ENCODE measurements at regions not wholly inside any gene's neighbourhood (a gene's known extent, or its start where the extent isn't known, plus 50 kb on each side); places are given as distances from the start of the nearest gene placed in this dataset.

DNA sequence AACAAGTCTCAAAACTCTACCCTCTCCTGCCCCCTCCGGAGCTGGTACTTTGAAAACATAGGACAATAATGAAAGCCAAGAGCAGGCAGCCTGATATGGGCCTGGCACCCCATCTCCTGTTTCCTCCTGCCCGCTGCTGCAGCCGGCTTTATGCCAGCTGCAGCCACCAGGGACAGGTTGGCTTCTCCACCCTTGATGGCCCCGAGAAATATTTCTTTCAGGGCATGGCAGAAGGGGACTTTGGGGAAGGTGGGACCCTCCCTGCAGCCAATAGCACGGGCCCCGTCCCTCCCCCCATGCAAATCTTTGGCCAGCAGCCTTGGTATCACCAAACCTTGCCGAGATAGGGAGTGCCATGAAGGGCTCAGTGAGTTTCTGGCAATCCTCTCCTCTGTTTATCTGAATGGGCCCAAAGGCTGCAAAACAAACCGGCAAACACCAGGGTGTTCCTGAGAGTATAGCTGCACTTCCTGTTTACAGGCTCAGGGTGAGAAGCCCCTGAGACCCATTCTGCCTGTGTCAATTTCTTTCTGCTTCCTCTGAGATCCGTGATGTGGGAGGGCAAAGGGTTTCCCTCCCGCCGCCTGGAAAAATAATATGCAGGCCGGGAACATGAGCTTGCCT lies 73.4 kb upstream of the BOD1 start:
- TF ChIP-seq ZFX (IDR thresholded peaks at IDR 0.05; ENCODE audit: borderline replicate concordance): no peak
- TF ChIP-seq, protein P1, sequence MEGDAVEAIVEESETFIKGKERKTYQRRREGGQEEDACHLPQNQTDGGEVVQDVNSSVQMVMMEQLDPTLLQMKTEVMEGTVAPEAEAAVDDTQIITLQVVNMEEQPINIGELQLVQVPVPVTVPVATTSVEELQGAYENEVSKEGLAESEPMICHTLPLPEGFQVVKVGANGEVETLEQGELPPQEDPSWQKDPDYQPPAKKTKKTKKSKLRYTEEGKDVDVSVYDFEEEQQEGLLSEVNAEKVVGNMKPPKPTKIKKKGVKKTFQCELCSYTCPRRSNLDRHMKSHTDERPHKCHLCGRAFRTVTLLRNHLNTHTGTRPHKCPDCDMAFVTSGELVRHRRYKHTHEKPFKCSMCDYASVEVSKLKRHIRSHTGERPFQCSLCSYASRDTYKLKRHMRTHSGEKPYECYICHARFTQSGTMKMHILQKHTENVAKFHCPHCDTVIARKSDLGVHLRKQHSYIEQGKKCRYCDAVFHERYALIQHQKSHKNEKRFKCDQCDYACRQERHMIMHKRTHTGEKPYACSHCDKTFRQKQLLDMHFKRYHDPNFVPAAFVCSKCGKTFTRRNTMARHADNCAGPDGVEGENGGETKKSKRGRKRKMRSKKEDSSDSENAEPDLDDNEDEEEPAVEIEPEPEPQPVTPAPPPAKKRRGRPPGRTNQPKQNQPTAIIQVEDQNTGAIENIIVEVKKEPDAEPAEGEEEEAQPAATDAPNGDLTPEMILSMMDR (IDR thresholded peaks at IDR 0.05): no peak
- H3K27ac ChIP-seq: no peak overlapping the region

GRCh38 chr5:173691931-173692330 lies 75.5 kb upstream of the BOD1 start:
- TF ChIP-seq ZFX (IDR thresholded peaks at IDR 0.05; ENCODE audit: borderline replicate concordance): no peak
- TF ChIP-seq, protein P1 (IDR thresholded peaks at IDR 0.05): no peak
- H3K27ac ChIP-seq: no peak overlapping the region

DNA sequence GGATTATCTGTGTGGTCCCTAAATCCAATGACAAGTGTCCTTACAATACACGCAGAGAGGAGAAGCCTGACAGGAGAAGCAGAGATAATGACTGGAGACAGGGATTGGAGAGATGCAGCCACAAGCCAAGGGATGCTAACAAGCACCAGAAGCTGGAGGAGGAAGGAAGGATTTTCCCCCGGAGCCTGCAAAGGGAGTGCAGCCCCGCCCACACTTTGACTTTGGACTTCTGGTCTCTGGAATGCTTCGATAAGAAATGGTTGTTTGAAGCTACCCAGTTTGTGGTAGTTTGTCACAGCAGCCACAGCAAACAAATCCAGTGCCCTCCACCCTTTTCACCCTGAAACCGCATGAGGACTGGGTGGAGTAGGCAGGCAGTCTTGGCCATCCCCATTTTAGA lies 77.2 kb upstream of the BOD1 start:
- TF ChIP-seq, protein P1 (IDR thresholded peaks at IDR 0.05): no peak
- no peak for TF ChIP-seq ZFX (IDR thresholded peaks at IDR 0.05; ENCODE audit: borderline replicate concordance)
- no peak overlapping the region for H3K27ac ChIP-seq

- no peak overlapping the region for H3K27ac ChIP-seq
- no peak for TF ChIP-seq ZFX (IDR thresholded peaks at IDR 0.05; ENCODE audit: borderline replicate concordance)
- TF ChIP-seq, protein P1 (IDR thresholded peaks at IDR 0.05): no peak
Measured at GRCh38 chr5:173696216-173696615, 79.8 kb upstream of the BOD1 start.

GRCh38 chr5:173697931-173698579 lies 81.6 kb upstream of the BOD1 start:
- no peak overlapping the region for H3K27ac ChIP-seq
- TF ChIP-seq, protein P1 (IDR thresholded peaks at IDR 0.05): no peak
- TF ChIP-seq ZFX (IDR thresholded peaks at IDR 0.05; ENCODE audit: borderline replicate concordance): no peak

- H3K27ac ChIP-seq: no peak overlapping the region
- TF ChIP-seq, protein P1 (IDR thresholded peaks at IDR 0.05): no peak
- TF ChIP-seq ZFX (IDR thresholded peaks at IDR 0.05; ENCODE audit: borderline replicate concordance): no peak
Measured at GRCh38 chr5:173699966-173700365, 83.5 kb upstream of the BOD1 start.

DNA sequence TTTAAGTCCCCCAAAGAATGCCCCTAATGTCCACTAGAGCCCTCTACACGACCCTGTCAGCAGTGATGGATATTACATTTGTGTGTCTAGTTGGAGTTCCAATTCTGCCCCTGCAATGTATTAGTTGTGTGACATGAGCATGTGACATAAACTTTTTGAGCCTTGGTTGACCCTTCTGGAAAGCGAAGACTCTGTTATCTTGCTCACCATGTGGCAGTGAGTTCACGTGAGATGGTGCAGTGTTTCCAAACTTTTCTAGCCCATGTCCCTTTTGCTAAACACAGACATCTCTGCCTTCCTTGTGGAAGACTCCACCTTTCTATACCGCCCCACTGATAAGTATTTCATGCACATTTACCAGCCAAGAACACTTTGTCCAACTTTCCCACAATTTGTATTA lies 87.0 kb upstream of the BOD1 start:
- no peak overlapping the region for H3K27ac ChIP-seq
- no peak for TF ChIP-seq ZFX (IDR thresholded peaks at IDR 0.05; ENCODE audit: borderline replicate concordance)
- TF ChIP-seq, protein P1 (IDR thresholded peaks at IDR 0.05): no peak
